ENCODE measurements at regions not wholly inside any gene's neighbourhood (a gene's known extent, or its start where the extent isn't known, plus 50 kb on each side); places are given as distances from the start of the nearest gene placed in this dataset.

- no peak for DNase-seq
Measured at GRCh38 chr13:26822146-26822545, 61.6 kb upstream of the GPR12 start.

GRCh38 chr13:26821672-26822071, 61.1 kb upstream of the GPR12 start:
- DNase-seq = no peak

DNA sequence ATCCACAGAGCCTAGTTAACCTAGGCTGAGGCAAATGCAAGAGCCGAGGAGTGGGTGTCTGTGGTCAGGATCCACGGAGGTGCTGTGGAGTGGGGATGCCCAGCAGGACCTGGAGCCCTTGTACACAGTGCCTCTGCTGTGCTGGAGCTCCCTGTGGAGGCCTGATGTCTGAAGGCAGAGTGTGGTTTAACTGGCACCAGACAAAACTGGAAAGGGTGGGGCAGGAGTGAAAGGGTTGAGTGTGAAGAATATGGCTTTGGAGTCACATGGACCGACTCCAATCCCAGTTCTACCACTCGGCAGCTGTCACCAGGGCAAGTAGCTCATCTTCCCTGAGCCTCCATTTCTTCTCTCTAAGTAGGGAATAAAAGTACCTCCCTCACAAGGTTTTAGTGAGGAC, 60.3 kb upstream of the GPR12 start:
- no peak for DNase-seq

GRCh38 chr13:26819046-26819445, 58.5 kb upstream of the GPR12 start:
- no peak for DNase-seq

- DNase-seq = no peak
Measured at GRCh38 chr13:26816881-26817280, 56.3 kb upstream of the GPR12 start.

GRCh38 chr13:26813980-26814348, 53.4 kb upstream of the GPR12 start:
- DNase-seq = no peak

DNA sequence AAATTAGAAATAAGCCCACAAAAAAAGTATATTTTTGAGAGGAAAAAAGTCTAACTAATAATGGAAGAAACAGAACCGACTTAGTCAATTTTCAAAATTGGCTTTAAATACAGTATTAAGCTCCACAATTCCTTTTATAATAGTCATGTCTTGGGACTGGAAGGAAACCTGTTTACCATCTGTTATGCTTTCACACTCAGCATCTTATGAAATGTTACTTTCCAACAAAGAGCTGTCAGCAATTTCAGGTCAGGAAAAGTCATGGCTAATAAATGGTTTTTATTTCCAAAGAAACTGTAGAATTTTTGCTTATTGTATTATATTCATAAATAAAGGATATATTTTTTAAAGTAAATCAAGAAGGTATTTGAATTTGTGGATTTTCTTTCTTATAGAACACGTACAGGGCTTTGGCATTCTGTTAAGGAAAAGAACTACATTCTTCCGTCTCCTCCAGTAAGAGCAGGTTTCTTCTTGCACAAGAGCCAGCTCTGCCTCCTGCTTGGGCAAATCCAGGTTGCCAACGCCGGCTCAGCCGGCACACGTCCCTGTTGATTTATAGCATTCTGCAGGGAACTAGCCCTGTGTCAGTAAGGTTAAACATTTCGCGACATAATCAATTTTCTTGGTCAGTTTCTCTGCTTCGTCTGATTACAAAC, 52.9 kb upstream of the GPR12 start:
- DNase-seq = no peak

DNA sequence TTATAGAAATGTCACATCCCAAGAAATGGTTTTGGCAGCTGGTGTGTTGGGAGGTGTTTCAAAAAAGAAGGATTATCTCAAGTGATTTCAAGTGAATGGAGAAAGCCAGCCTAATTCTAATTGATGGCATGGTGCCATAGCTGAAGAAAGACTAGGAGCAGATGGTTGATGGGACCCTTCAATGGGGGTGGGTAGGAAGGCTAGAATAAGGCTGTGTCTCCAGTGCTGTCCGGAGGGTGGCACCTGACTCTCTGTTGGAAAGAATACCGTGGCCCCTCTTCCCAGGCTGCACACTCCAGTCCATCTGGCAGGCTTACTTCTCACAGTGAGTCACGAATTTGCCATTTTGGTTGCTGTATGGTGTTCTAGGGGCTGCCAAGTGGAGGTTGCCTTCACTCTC, 51.0 kb upstream of the GPR12 start:
- DNase-seq = no peak
